Ovary (tissue), 3 donors: ENCODE measurements at regions not wholly inside any gene's neighbourhood (a gene's known extent, or its start where the extent isn't known, plus 50 kb on each side); places are given as distances from the start of the nearest gene placed in this dataset.

Experiments used
- POLR2A ChIP-seq: fragments of 450-650 bp; IDR thresholded peaks from one replicate; pipeline ENCODE4 v1.6.1; 2017; ENCODE audit warnings: antibody characterized with exemption, mild to moderate bottlenecking, moderate library complexity
- TF ChIP-seq, protein P1 (sequence below), 3 donors: fragments of 450-650 bp in 2 of 3; fragments of 200-600 bp in 1 of 3; IDR thresholded peaks; one replicate each; pipeline versions ENCODE4 v1.5.1 to v1.8.0; 2016 to 2022; ENCODE audit warnings: antibody characterized with exemption in 3 of 3, mild to moderate bottlenecking in 1 of 3
- donor health status: DM: no; HTN: no; CAD: no.

- TF ChIP-seq, protein P1, sequence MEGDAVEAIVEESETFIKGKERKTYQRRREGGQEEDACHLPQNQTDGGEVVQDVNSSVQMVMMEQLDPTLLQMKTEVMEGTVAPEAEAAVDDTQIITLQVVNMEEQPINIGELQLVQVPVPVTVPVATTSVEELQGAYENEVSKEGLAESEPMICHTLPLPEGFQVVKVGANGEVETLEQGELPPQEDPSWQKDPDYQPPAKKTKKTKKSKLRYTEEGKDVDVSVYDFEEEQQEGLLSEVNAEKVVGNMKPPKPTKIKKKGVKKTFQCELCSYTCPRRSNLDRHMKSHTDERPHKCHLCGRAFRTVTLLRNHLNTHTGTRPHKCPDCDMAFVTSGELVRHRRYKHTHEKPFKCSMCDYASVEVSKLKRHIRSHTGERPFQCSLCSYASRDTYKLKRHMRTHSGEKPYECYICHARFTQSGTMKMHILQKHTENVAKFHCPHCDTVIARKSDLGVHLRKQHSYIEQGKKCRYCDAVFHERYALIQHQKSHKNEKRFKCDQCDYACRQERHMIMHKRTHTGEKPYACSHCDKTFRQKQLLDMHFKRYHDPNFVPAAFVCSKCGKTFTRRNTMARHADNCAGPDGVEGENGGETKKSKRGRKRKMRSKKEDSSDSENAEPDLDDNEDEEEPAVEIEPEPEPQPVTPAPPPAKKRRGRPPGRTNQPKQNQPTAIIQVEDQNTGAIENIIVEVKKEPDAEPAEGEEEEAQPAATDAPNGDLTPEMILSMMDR (IDR thresholded peaks at IDR 0.05): no peak
- TF ChIP-seq POLR2A: no peak
These were observed 406.1 kb downstream of the PRDM2 start for GRCh38 chr1:14106126-14106525.
